ENCODE measurements at regions not wholly inside any gene's neighbourhood (a gene's known extent, or its start where the extent isn't known, plus 50 kb on each side); places are given as distances from the start of the nearest gene placed in this dataset.
"Not testable (repeated sequence)": the region's sequence is repeated elsewhere in the genome, so short reads cannot be mapped to it uniquely, and the experiment has no call there.

DNA sequence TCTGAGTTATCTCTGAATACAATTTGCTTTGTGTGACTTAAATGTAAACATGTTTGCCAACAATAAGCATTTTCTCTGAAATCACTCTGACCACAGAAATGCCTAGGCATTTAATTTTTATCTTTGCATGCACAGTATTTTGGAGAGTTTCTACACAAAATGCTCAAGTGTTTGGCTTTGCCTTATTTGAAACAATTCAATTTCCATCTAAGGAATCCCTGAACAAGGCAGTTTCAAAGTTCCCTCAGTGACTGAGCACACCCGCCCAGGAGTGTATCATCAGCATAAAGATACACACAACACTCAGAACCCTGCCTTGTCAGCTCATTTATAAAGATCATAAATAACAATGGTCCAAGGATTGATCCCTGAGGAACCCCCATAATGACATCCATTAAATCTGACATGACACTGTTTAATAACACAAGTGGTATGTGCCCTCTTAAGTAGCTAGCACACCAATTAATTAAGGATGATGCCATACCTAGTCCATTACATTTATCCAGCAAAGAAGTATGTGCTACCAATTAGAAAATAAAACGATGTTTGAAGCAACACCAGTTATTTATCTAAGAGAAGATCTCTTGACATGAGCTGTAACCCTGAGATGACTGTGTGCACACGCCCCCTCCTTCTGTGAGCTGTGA is 585.8 kb downstream of the ADGRL2 start:
- DNase-seq: peak; percentile 37

DNA sequence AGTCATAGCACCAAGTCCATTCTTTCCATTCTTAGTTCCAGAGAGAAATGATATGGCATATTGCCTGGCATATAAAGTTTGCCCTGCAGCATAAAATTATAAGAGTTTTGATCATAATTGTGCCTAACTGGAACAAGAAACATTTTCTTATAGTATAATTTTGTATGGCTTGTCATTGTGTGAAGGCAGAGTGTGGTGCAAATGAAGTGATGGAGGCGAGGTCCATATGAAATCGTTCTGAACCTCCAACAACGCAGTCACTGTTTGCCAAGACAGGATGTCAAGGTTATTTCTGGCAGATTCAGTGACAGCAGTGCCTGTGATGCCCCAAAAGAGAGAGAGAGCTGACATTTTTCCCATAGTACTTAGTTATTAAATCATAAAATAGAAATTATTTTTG is 584.0 kb downstream of the ADGRL2 start:
- DNase-seq: no peak

DNA sequence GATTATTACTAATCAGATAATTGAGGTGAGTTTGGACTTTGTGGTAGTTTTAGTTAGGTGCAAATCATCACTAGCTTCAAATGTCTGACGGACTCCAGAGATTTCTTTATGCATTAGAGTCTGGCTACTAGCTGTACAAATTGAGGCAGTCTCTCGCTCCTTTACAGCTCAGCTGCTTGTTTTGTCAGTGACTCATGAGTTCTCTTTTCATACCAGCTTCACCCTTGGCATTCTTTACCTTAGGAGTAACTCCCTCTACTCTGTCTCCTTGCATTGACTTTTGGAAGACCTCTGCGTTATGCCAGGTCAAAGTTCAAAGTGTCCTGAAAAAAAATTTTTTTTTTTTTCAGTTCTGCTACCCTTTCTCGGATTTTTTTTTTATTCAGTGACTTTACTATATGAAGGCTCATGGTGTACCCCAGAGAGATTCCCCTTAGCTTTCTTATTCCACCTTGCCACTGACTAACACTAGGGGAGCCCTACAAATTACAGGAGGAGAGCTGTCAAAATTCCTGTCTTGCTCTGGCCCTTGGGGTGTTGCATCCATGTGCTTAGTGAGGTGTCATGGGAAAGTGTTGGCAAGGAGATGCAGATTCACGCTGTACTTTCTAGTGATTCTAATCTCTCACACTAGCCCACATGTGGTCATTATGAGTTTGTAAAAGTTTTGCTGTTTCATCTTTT is 576.6 kb downstream of the ADGRL2 start:
- DNase-seq: no peak

DNA sequence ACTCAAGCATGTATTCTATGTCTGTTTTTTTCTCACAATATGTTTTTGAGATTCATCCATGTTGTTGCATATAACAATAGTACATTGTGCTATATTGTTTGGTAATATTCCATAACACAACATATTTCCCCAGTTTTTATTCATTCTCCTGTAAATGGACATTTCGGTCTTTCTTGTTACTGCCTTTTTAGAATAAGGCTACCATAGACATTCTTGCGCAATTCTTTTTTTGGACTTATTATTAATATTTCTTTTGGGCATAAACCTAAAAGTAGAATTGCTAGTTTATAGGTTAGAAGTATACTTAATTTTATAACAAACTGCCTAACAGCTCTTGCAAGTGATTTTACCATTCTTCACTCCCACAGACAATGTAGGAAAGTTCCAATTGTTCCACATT is 573.0 kb downstream of the ADGRL2 start:
- no peak for DNase-seq

DNA sequence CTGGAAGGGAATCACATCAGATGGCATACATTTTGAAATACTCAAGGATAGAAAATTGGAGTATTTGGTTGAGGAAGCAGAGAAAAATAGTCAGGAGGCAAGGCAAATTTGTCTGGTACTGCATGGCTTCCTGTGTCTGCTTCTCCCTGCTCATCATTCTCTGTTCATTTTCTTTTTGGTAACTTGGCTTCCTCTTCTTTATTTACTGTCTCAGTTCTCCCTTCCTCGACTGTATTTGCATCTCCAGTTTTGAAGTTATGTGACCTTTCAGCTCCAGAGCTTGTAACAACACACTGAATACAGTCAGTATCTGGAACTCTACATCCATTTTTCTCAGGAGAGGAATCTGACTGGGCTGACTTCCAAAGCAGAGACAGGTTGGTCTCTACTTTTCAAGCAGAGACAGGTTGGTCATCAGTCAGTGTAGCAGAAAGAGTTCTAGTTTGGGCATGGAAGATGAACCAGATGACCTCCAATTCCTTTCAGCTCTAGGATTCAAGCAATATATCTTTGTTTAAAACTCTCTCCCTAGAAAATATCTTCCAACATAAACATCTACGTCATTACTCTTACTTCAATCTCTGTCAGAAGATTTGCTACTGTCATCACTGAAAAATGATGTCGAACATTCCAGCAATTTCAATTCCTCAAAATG is 571.2 kb downstream of the ADGRL2 start:
- DNase-seq: no peak

DNA sequence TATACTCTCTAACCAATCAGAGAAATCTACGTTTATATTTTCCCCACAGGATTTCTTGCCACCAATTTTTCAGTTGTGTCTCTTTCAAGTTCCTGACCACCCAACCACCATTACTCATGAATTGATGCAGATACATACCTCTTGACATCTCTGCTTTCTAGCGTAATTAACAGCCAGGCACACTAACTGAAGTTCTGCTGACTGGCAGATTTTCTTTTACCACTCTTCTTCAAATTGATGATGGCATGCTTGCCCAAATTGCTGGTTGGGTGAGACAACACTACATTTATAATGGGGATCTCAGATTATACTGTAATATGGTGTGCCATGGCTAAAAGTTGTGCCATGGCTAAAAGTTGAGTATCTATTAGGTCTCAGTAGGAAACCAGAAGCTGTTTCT is 566.7 kb downstream of the ADGRL2 start:
- DNase-seq: no peak

DNA sequence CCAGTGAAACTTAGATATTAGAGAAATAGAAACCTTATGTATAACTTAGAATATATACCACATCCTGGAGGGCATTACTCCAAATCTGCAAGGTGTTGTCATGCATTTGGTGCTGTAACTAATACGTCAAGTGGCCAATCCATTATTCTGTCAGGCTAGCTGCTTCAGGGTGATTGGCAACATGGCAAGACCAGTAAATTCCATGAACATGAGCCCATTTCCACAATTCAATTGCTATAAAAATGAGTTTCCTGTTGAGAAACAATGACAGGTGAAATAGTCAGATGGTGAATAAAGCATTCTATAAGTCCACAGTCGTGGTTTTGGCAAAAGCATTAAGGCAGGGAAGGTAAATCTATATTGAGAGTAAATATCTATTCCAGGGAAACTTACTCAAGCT is 566.0 kb downstream of the ADGRL2 start:
- DNase-seq: no peak

DNA sequence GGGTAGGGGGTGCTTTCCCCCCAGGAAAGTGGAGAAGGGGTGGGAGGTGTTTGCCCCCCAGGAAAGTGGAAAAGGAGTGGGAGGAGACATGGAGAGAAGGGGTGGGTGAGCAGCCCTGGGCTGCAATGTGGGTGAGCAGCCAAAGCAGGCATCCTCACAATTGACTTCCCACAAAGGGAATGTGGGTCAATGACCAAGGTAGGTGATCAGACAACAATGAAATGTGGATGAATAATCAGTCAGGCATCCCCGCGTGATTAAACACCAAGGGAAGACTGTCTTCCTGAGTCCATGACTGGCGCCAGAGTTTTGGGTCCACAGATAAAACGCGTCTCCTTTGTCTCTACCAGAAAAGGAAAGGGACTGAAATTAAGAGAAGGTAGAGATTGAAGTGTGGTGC is 558.8 kb downstream of the ADGRL2 start:
- DNase-seq: not testable (repeated sequence)

DNA sequence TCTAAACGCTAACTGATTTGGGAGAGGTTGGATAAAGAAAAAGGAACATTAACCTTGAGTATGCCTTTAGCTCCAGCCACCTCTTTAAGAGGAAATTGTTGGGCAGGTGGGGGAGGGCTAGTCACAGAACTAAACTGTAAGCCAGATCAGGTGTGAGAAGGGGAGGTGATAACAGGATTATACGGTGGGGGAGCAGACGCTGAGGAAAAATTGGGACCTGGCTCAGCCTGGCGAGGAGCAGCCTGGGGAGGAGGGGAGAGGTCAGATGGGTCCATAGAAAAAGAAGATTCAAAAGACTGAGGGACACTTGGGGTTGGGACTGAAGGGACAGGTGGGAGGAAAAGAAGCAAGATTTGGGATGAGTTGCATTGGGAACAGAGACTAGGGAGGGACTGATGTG is 558.0 kb downstream of the ADGRL2 start:
- DNase-seq: not testable (repeated sequence)

DNA sequence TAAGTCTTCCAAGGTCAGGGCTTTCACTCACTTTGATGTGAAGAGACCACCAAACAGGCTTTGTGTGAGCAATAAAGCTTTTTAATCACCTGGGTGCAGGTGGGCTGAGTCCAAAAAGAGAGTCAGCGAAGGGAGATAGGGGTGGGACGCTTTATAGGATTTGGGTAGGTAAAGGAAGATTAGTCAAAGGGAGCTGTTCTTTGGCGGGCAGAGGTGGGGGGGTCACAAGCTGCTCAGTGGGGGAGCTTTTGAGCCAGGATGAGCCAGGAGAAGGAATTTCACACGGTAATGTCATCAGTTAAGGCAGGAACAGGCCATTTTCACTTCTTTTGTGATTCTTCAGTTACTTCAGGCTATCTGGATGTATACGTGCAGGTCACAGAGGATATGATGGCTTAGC is 553.8 kb downstream of the ADGRL2 start:
- not testable (repeated sequence) for DNase-seq

DNA sequence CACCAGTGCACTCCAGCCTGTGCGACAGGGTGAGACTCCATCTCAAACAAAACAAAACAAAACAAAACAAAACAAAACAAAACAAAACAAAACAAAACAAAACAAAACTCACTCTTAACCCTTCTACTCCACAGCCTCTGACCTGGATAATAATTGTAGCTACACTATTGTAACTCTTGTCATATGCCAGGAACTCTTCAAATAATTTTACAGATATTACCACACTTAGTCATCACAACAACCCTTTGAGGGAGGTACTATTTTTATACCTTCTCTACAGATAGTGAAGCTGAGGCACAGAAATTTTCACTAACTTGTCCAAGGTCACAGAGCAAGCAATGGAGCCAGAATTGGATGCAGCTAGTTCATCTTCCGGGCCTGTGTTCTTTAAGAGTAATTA is 547.8 kb downstream of the ADGRL2 start:
- no peak for DNase-seq

DNA sequence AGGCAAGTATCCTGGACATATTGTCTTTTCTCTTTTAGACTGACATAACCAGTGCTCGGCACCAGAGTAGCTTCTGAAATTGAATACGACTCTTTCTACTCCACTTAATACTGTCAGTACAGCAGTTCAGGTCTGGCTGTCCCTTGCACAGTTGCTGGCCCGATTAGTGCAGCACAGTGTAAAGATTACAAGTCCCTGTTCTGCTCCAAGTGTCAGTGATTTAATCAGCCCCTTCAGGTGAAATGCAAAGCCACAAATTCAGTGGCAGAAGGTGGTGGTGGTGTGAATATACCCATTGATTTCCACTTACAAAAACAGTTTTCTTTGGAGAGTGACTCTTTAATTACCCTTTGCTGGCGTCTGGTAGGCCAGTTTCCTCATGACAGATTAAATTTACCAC is 545.4 kb downstream of the ADGRL2 start:
- DNase-seq: peak; percentile 10

DNA sequence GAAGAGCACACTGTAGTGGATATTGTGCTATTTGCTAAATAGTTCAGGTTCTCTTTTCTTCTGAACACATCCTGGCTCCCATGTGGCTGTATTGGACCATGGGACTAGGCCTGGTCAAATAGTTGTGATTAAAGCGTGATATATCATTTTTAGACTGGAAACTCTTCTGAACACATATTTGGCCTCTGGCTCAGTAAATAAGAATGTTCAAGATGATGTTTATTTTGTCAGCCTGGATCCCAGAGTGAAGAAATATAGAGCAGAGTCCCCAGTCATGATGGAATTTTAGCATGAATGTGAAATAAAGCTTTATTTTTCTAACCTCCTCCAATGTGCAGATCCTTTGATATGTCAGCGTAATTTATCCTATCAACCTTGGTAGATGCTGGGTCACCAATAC is 542.6 kb downstream of the ADGRL2 start:
- DNase-seq: no peak

DNA sequence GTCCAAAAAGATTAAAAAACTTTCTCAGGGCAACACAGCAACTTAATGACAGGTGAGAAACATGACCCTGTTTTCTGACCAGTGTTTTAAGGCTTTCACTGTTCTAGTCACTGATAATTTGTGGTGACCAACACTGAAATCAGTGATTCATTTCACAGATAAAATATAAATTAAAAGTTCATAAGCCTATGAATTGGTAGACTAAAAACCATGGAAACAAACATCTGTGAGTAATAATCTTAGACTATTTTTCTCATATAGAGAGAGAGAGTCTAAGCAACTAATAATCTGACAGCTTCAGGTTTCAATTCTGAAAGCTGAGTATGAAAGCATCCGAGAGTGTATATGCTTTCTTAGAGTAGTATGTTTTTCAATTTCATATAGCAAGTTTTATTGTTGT is 536.9 kb downstream of the ADGRL2 start:
- DNase-seq: no peak

DNA sequence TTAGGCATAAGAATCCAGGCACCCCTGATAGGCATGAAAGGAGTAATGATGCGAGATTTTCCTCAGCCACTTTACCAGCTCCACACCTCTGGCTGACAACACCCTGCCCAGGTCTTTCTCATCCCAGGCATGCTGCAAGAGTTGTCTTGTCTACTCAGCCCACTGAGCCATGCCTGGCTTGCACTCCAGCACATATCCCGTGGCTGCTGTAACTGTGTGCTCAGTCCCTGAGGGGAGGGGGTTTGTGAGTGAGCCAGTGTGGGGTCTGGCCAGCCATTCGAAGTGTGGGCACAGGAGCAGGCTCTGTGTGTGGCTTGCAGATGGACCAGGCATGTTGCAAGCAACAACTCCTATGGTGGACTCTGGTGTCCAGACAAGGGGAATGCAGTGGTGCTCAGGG is 529.6 kb downstream of the ADGRL2 start:
- DNase-seq: no peak

DNA sequence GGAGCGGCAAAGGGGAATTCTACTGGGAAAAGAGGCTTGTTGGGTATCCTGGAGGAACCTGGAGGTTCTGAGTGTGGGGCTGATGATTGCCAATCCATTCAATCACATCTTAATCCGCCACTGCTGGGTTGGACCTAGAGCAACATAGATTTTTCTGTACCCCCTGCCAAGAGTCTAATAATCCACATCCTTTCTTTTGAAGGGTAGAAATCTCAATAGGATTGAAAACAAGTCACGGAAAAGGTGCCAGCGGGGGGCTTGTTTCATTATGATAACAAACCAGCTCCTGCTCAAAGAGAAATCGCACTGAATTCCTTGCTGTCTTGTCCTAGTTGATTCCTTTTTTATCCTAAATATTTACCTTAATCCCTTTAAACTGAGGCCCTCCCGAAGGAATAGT is 528.5 kb downstream of the ADGRL2 start:
- DNase-seq: no peak

DNA sequence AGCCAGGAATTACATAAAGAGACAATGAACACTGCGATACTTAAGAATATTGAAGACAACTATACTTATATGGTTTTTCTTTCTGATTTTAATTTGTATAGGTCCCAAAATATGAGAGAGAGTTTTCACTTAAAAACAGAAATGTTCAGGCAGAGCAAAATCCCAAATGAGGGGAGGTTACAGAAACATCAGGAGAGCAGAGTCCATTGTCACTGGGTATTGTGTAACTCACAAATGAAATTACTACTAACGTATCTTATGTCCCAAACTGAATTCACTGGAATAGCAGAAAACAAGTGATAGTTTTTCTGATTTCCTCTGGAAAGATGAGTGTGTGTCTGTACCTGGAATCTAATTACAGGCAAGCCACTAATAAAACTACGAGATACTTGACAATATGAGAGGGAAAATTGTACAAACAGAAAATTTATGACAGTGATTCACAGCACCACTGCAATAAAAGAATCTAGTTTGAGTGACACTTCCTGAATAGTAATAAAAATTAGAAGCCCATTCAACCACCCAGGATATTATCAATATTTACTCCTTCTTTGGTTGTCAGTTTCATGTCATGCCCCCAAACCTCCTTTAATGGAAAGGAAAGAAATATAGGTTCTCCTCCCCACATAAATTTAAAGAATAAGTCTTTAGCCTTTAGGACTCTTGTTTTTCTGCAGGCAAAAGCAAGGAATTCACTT is 522.6 kb downstream of the ADGRL2 start:
- DNase-seq: no peak

DNA sequence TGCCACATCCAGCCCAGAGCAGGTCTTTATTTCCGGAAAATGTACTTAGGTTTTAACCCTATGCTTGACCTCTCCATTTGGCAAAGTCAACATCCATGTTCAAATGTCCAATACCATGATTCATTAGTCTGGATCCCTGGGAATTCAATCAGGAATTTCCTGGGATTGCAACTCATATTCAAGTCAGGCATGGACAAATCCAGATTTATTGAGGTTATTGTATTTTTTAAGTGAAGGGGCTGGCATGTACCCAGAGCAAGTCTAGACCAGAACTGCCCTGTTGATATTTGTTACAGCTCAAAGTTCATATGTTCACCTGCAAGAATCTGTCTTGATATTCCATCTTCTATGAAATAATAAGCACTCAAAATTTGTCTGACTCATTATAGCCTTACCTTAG is 521.1 kb downstream of the ADGRL2 start:
- no peak for DNase-seq

DNA sequence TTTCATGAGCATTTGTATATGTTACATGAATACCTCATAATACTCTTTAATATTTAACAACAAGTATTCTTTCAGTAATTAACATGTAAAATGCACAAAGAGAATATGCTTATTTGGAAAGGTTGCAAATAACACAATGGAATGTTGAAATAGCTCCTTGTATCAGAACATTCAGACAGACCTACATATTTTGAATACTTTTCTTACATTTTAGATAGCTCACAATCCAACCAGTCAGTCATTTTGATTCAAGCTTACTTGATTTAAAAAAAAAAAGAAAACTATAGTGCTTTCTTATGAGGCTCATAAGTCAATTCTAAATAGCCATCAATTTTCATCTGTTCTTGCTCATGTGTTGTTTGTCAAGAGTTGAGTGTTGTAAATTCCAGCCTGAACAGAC is 518.8 kb downstream of the ADGRL2 start:
- DNase-seq: no peak

DNA sequence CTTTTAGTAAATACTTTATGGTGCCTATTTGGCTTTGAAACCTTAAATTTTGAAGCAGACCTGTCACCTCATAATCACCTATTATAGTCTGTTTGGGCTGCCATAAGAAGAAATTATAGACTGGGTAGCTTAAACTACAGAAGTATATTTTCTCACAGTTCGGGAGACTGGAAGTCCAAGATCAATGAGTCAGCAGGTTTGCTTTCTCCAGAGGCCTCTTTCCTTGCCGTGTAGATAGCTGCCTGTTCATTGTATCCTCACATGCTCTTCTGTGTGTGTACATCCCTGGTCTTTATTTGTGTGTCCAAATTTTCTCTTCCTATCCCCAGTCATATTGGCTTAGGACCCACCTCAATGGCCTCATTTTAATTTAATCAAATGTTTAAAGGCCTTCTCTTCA is 518.2 kb downstream of the ADGRL2 start:
- DNase-seq: no peak

DNA sequence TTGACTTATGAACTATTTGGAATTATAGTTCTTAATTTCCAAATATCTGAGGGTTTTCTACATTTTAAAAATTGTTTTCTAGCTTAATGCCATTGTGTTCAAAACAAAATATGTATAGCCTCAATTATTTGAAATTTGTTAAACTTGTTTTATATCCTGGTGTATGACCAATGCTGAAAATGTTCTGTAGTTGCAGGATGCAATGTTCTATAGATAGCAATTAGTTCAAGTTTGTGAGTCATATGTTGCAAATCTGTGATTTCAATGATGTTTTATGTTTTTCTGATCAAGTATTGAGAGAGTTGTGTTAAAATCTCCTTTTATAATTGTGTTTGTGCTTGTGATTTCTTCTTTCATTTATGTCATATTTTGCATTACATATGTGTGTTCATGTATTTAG is 517.5 kb downstream of the ADGRL2 start:
- DNase-seq: no peak

DNA sequence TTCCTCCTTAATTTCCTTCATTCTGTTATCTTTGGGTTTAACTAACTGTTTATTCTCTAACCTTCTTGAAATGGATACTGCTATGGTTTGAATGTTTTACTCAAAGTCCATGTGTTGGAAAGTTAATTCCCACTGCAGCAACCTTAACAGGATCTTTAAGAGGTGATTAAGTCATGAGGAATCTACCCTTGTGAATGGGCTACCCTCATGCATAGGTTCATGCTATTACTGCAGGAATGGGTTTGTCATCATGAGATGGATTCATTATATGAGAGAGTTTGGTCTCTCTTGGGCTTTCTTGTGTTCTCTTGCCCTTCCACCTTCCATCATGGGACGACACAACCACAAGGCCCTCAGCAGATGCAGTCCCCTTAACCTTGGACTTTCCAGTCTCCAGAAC is 516.9 kb downstream of the ADGRL2 start:
- no peak for DNase-seq

DNA sequence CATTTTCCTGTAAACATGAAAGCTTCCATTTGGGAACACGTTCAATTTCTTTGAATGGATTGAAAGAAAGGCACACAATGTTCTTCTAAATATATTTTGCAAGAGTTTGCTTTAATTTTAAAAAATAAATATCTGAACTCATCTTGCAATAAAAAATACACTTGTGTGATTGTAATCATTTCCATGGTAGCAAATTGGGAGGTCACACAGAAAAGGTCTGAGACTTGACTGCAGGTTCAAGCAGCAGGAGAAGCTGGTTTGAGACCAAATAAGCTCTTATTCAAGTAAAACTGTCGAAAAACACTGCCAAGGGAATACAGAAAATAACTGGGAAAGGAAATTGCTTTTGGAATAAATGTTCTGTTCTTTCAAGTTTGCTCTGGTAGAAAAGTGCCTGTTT is 498.9 kb downstream of the ADGRL2 start:
- no peak for DNase-seq

DNA sequence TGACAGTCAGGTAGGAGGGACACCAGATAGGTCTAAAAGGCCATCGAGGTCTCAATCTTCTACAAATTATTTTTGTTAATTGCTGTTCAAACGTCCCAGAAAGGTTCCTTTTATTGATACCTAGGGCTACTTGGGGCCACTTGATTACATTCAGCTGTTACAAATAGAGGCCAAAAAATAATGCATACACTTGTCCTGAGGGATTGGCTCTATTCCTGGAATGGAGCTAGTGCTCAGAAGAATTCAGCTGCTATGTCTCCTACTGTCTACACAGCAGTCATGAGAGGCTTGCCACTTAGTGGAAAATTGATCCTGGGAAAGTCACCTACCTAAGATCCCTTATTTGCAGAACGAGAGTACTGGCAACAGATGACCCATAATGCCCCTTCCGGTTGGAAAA is 498.3 kb downstream of the ADGRL2 start:
- no peak for DNase-seq
